ENCODE measurements at regions not wholly inside any gene's neighbourhood (a gene's known extent, or its start where the extent isn't known, plus 50 kb on each side); places are given as distances from the start of the nearest gene placed in this dataset.

DNA sequence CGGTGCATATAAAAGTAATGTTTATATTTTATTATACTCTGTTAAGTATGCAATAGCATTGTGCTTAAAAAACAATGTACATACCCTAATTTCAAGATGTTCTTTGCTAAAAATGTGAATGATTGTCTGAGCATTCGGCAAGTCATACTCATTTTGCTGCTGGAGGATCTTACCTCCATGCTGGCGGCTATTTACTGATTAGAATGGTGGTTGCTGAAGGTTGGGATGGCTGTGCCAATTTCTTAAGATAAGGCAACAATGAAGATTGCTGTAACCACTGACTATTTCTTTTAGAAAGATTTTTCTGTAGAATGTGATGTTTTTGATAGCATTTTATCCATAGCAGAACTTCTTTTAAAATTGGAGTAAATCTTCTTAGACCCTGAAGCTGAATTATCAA, 932.7 kb downstream of the ZPLD1 start:
- WGBS, 2 donors: 92% methylated on average over 3 of the region's 3 CpGs
- H3K27me3 ChIP-seq: no peaks in the 10 kb centered on the region
- DNase-seq: no peak
- H3K4me3 ChIP-seq (replicated peaks in 1 of 3): no peak overlapping the region
- no peaks in the 10 kb centered on the region for H3K4me1 ChIP-seq
- intact Hi-C loops (cut with DNase I): no loop called here
- TF ChIP-seq, protein P1, sequence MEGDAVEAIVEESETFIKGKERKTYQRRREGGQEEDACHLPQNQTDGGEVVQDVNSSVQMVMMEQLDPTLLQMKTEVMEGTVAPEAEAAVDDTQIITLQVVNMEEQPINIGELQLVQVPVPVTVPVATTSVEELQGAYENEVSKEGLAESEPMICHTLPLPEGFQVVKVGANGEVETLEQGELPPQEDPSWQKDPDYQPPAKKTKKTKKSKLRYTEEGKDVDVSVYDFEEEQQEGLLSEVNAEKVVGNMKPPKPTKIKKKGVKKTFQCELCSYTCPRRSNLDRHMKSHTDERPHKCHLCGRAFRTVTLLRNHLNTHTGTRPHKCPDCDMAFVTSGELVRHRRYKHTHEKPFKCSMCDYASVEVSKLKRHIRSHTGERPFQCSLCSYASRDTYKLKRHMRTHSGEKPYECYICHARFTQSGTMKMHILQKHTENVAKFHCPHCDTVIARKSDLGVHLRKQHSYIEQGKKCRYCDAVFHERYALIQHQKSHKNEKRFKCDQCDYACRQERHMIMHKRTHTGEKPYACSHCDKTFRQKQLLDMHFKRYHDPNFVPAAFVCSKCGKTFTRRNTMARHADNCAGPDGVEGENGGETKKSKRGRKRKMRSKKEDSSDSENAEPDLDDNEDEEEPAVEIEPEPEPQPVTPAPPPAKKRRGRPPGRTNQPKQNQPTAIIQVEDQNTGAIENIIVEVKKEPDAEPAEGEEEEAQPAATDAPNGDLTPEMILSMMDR (IDR thresholded peaks at IDR 0.05): no peak
- no peak for TF ChIP-seq POLR2A (IDR thresholded peaks at IDR 0.05)
- no peaks in the 10 kb centered on the region for H3K36me3 ChIP-seq
- no peak overlapping the region for H3K27ac ChIP-seq
- no peaks in the 10 kb centered on the region for H3K9me3 ChIP-seq

DNA sequence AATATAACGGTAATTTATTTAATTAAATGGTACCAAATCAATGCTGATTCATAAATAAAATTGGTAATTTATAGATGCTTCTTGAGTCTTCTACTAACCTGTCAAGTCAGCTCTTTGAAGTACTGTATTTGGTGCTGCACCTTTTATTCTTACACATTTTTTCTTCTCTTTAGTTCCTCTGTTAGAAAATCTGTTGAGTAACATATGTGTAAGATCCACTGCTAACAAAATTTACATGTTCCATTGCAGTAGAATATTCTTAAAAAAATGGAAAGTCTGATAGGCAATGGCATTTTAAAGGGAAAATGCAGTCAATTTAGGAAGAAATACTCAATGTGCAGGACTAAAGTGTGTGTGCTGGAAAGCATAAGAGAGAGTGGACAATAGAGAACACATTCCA, 936.6 kb downstream of the ZPLD1 start:
- Histone ChIP-seq H3K4me3 (replicated peaks in 1 of 3) (no peak overlapping the region), H3K4me1 (no peaks in the 10 kb centered on the region), H3K27ac (no peak overlapping the region), H3K9me3 (no peaks in the 10 kb centered on the region), H3K27me3 (no peaks in the 10 kb centered on the region), H3K36me3 (no peaks in the 10 kb centered on the region)
- intact Hi-C loops (cut with DNase I): no loop called here
- DNase-seq: no peak
- no peak for TF ChIP-seq POLR2A (IDR thresholded peaks at IDR 0.05)
- TF ChIP-seq, protein P1 (IDR thresholded peaks at IDR 0.05): no peak
- 61 to 70% methylated on average over 1 of the region's 1 CpG for WGBS, 2 donors

DNA sequence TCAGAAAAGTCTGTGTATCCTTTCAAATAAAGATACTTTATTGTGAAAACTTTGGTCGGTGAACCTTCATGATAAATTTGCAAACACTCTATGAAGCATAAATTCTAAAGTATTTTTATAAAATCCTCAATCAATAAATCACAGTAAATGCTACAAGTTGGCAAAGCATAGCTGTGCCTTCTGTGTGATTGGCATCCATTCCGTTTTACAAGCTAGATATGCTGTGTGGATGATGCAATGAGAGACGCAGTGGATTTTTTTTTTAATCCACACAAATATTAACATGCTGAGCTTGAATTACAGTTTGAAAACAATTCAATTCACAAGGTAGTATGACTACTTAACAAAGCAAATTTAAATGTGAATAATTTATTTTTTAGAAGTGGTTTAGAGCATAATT, 937.2 kb downstream of the ZPLD1 start:
- TF ChIP-seq, protein P1 (IDR thresholded peaks at IDR 0.05): no peak
- TF ChIP-seq POLR2A (IDR thresholded peaks at IDR 0.05): no peak
- Histone ChIP-seq H3K4me1 (no peaks in the 10 kb centered on the region), H3K36me3 (no peaks in the 10 kb centered on the region), H3K27me3 (no peaks in the 10 kb centered on the region), H3K9me3 (no peaks in the 10 kb centered on the region), H3K4me3 (replicated peaks in 1 of 3) (no peak overlapping the region), H3K27ac (no peak overlapping the region)
- intact Hi-C loops (cut with DNase I): no loop called here
- DNase-seq: no peak
- 84 to 90% methylated on average over 3 of the region's 3 CpGs for WGBS, 2 donors

DNA sequence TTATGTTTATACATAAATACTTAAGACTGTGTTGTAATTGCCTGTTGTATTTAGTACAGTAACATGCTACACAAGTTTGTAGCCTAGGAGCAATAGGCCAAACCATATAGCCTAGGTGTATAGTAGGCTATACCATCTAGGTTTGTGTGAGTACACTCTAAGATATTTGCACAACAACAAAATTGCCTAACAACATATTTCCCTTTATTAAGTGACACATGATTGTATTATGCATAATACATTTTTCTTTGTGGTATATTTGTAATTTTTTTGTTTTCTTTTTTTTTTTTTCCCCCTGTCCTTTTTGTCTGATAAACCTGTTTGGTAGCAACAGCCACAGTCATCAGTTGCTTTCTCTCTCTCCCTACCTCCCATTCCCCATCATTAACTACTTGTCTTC, 945.6 kb downstream of the ZPLD1 start:
- no peaks in the 10 kb centered on the region for H3K27me3 ChIP-seq
- DNase-seq: no peak
- no peak overlapping the region for H3K27ac ChIP-seq
- H3K9me3 ChIP-seq: no peaks in the 10 kb centered on the region
- intact Hi-C loops (cut with DNase I): no loop called here
- no peak overlapping the region for H3K4me3 ChIP-seq (replicated peaks in 1 of 3)
- TF ChIP-seq, protein P1 (IDR thresholded peaks at IDR 0.05): no peak
- TF ChIP-seq POLR2A (IDR thresholded peaks at IDR 0.05): no peak
- H3K36me3 ChIP-seq: no peaks in the 10 kb centered on the region
- no peaks in the 10 kb centered on the region for H3K4me1 ChIP-seq

DNA sequence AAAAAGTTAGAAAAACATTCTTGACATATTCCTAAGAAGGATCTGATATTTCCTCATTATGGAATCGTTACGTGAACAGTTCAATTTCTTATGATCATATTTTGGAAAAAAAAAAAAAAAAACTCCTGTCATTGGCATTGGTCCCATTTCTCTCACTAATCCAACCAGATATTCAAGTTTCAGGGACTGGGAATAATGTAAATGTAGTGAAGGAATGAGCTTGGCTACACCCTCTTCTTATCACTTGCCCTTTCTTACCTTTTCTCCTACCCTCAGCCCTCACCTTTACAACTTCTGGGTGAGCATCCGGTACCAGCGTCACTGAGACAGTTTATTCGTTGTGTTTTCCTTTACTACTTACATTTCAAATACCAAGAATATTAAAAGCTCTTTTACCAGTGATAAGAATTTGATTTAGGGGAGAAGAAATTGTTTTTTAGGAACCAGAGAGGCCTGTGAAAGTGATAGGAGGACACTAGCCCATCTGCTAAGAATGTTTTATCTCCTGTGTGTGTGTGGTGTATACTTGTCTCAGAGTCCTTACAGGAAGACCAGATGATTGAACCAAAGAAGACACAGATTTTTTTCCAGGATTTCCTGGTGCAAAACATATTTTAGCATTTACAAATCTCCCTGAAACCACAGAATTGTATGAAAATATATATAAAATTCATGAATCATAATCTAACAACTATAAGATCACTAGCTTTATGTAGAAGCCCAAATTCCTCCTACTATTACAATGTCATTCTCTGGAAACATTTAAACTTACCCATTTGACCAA, 946.7 kb downstream of the ZPLD1 start:
- H3K4me3 ChIP-seq (replicated peaks in 1 of 3): no peak overlapping the region
- H3K36me3 ChIP-seq: no peaks in the 10 kb centered on the region
- no peaks in the 10 kb centered on the region for H3K27me3 ChIP-seq
- H3K4me1 ChIP-seq: no peaks in the 10 kb centered on the region
- intact Hi-C loops (cut with DNase I): no loop called here
- no peaks in the 10 kb centered on the region for H3K9me3 ChIP-seq
- no peak overlapping the region for H3K27ac ChIP-seq
- TF ChIP-seq POLR2A (IDR thresholded peaks at IDR 0.05): no peak
- TF ChIP-seq, protein P1 (IDR thresholded peaks at IDR 0.05): no peak
- DNase-seq: no peak
- WGBS, 2 donors: 87 to 88% methylated on average over 5 of the region's 5 CpGs
